Stomach (tissue), 8 donors: ENCODE measurements at regions not wholly inside any gene's neighbourhood (a gene's known extent, or its start where the extent isn't known, plus 50 kb on each side); places are given as distances from the start of the nearest gene placed in this dataset.

Source experiments
- DNase-seq, 2 donors: peaks; one replicate each; pipeline versions ENCODE4 v3.0.0 to v3.0.0-alpha.2; 2013 to 2019
- H3K27ac ChIP-seq, 5 donors: fragments of 200-600 bp in 4 of 5; sonication (generic) in 4 of 5; one replicate each; pipeline ENCODE4 v1.5.1; 2013 to 2019; ENCODE audit warnings: mild to moderate bottlenecking in 1 of 5, moderate library complexity in 1 of 5
- H3K27me3 ChIP-seq, 3 donors: fragments of 200-600 bp; sonication (generic); one replicate each; pipeline ENCODE4 v1.5.1; 2017 to 2019; ENCODE audit warnings: mixed run types in 1 of 3
- H3K36me3 ChIP-seq, 4 donors: fragments of 200-600 bp; sonication (generic); 1 replicate in 3 of 4; 2 replicates in 1 of 4; pipeline ENCODE4 v1.5.1; 2016 to 2019
- H3K4me1 ChIP-seq, 4 donors: fragments of 200-600 bp; sonication (generic); one replicate each; pipeline ENCODE4 v1.5.1; 2016 to 2019
- H3K4me3 ChIP-seq, 4 donors: fragments of 200-600 bp; sonication (generic) in 3 of 4; one replicate each; pipeline ENCODE4 v1.5.1; 2016 to 2019; ENCODE audit warnings: mild to moderate bottlenecking in 1 of 4
- H3K9me3 ChIP-seq, 4 donors: fragments of 200-600 bp; sonication (generic); one replicate each; pipeline ENCODE4 v1.5.1; 2016 to 2019
- CTCF ChIP-seq, 7 experiments: fragments of 450-650 bp in 4 of 7; fragments of 200-600 bp in 3 of 7; sonication (generic) in 3 of 7; IDR thresholded peaks; one replicate each; pipeline ENCODE4 v1.5.1; 2016 to 2019; ENCODE audit warnings: antibody characterized with exemption in 7 of 7, control low read depth in 2 of 7, mild to moderate bottlenecking in 1 of 7
- EP300 ChIP-seq: sonication (generic); formaldehyde crosslinking; IDR thresholded peaks from one replicate; pipeline ENCODE4 v1.6.1; 2017; ENCODE audit warnings: antibody characterized with exemption
- POLR2A ChIP-seq, 4 donors: fragments of 450-650 bp; IDR thresholded peaks; one replicate each; pipeline ENCODE4 v1.6.1; 2016; ENCODE audit warnings: antibody characterized with exemption in 4 of 4, control low read depth in 2 of 4, mild to moderate bottlenecking in 1 of 4, moderate library complexity in 1 of 4
- POLR2AphosphoS5 ChIP-seq, 3 donors: sonication (generic); formaldehyde crosslinking; IDR thresholded peaks; one replicate each; pipeline ENCODE4 v1.6.1; 2016; ENCODE audit warnings: antibody characterized with exemption in 3 of 3
- whole genome bisulfite sequencing, 5 donors: extraction: QIAGEN DNeasy Blood & Tissue Kit in 3 of 5; methylation state at CpG; one replicate each; pipeline versions ENCODE4 v1.1.5 to v1.1.7; 2013 to 2018; 5-methylcytosine and 5-hydroxymethylcytosine counted together
- intact Hi-C: fragments of 100-400 bp; cut with DNase I; formaldehyde crosslinking; loops from one replicate; pipeline ENCODE4 v1.15.1; 2023; ENCODE audit warnings: low total_unique reads
- donor health status: healthy with polysubstance abuse.
- donor health status: Bipolar disorder and iron deficiency.
- donor health status: healthy.

GRCh38 chr2:145112467-145112866, 592.5 kb upstream of the ZEB2 start:
- no peaks in the 10 kb centered on the region for H3K9me3 ChIP-seq
- H3K27ac ChIP-seq = no peak overlapping the region
- H3K4me3 ChIP-seq = no peak overlapping the region
- H3K4me1 ChIP-seq = no peaks in the 10 kb centered on the region
- TF ChIP-seq CTCF (IDR thresholded peaks at IDR 0.05) = no peak
- TF ChIP-seq POLR2AphosphoS5 (IDR thresholded peaks at IDR 0.05) = no peak
- no peak for TF ChIP-seq POLR2A (IDR thresholded peaks at IDR 0.05)
- intact Hi-C loops = no loop called here
- no peaks in the 10 kb centered on the region for H3K27me3 ChIP-seq
- no peaks in the 10 kb centered on the region for H3K36me3 ChIP-seq
- DNase-seq = no peak

GRCh38 chr2:145110668-145111356, 590.9 kb upstream of the ZEB2 start:
- WGBS, 5 donors = 81 to 92% (median 82%) methylated on average over 3 of the region's 3 CpGs
- no peak for DNase-seq

GRCh38 chr2:145108959-145109710, 589.2 kb upstream of the ZEB2 start:
- no peaks in the 10 kb centered on the region for H3K9me3 ChIP-seq
- H3K4me3 ChIP-seq = no peak overlapping the region
- no peaks in the 10 kb centered on the region for H3K36me3 ChIP-seq
- WGBS, 5 donors = 85 to 93% (median 91%) methylated on average over 9 of the region's 9 CpGs
- no peaks in the 10 kb centered on the region for H3K27me3 ChIP-seq
- intact Hi-C loops = no loop called here
- no peaks in the 10 kb centered on the region for H3K4me1 ChIP-seq
- DNase-seq = no peak
- TF ChIP-seq CTCF (IDR thresholded peaks at IDR 0.05) = no peak
- TF ChIP-seq EP300 = no peak
- no peak for TF ChIP-seq POLR2A (IDR thresholded peaks at IDR 0.05)
- TF ChIP-seq POLR2AphosphoS5 (IDR thresholded peaks at IDR 0.05) = no peak
- no peak overlapping the region for H3K27ac ChIP-seq

More at GRCh38 chr2:145110668-145111356, 590.9 kb upstream of the ZEB2 start:
- no peaks in the 10 kb centered on the region for H3K9me3 ChIP-seq
- intact Hi-C loops = no loop called here
- no peaks in the 10 kb centered on the region for H3K27me3 ChIP-seq
- H3K36me3 ChIP-seq = no peaks in the 10 kb centered on the region
- no peaks in the 10 kb centered on the region for H3K4me1 ChIP-seq
- TF ChIP-seq POLR2AphosphoS5 (IDR thresholded peaks at IDR 0.05) = no peak
- no peak for TF ChIP-seq CTCF (IDR thresholded peaks at IDR 0.05)
- no peak overlapping the region for H3K4me3 ChIP-seq
- H3K27ac ChIP-seq = no peak overlapping the region

- no peak for DNase-seq
- no peak overlapping the region for H3K4me3 ChIP-seq
- H3K27me3 ChIP-seq = no peaks in the 10 kb centered on the region
- 64 to 76% (median 72%) methylated on average over 10 of the region's 10 CpGs for WGBS, 5 donors
- TF ChIP-seq EP300 (no peak), CTCF (IDR thresholded peaks at IDR 0.05) (no peak)
- no peak overlapping the region for H3K27ac ChIP-seq
- intact Hi-C loops = no loop called here
- H3K9me3 ChIP-seq = no peaks in the 10 kb centered on the region
- no peaks in the 10 kb centered on the region for H3K4me1 ChIP-seq
- H3K36me3 ChIP-seq = no peaks in the 10 kb centered on the region
Measured at GRCh38 chr2:145108361-145108778, 588.5 kb upstream of the ZEB2 start.
